NCI-H2029 (cell line): ENCODE measurements at regions not wholly inside any gene's neighbourhood (a gene's known extent, or its start where the extent isn't known, plus 50 kb on each side); places are given as distances from the start of the nearest gene placed in this dataset.

Source experiments
- DNase-seq: peaks from one replicate; lab custom pipeline; 2025; lab: John Stamatoyannopoulos, UW

DNA sequence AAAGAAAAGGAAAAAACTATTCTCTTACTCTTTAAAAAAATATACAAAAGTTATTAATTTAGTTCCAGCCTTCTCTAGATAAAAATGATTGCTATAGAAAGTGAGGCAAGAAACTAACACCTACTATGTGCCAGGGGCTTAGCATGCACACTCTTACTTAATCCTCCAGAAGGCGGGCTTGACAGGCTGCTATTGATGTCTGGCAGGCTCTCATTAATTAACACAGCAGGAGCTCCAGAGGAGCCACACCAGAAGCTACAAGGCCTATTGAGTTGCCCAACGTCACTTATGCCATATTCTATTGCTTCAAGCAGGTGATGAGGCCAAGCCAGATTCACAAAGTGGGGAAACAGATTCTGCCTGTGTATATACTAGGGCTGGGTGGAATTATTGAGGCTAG is 54.6 kb upstream of the CLINT1 start:
- DNase-seq = peak; percentile 41

DNA sequence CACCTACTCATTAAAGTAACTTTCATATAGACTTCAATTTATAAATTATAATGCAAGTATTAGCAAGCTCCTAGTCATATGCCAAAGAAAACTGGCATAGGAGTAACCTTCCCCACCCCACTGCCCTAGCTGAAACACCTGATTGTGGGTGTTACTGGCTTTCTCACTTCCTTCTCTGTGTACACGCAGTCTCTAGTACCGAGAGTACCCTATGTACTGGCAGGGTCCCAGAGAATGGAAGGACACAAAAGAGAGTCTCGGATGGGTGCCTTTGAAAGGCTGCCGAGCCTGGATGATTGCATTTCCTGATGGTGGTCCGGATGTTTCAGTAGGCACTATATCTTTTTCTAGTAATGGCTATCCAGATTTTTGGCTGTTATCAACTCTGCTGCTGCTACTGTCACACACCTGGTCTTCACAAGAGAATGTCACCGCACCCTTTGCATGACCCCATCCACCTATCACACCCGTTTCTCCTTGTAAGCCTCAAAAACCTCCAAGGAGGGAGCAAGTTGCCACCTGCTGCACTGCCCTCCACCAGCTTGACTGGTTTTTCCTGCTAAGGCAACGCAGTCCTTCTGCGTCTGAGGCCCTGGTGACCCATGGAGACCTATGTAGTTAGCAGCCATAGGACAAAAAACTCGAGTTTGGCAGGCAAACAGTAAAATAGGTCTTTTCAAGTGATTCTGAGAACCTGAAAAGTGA is 53.8 kb upstream of the CLINT1 start:
- peak; percentile 96 for DNase-seq

DNA sequence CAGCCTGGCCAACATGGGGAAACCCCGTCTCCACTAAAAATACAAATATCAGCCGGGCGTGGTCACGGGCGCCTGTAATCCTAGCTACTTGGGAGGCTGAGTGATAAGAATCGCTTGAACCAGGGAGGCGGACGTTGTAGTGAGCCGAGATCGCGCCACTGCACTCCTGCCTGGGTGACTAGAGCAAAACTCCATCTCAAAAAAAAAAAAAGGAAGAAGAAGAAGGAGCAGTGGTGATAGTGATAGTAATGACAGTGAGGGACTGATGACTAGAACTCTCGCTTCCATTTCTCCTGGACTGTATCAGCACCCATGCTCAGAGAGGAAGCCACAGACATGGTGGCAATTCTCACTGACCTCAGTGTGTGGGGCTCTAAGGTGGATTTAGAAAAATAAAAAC is 52.6 kb upstream of the CLINT1 start:
- no peak for DNase-seq
